AG04450 (cell line): ENCODE measurements at regions not wholly inside any gene's neighbourhood (a gene's known extent, or its start where the extent isn't known, plus 50 kb on each side); places are given as distances from the start of the nearest gene placed in this dataset.

Source experiments
- CTCF ChIA-PET: fragments of 300-600, 350-600 bp; formaldehyde crosslinking; extraction: SDS; loops from one replicate; lab custom pipeline; 2022; ENCODE audit warnings: antibody characterized with exemption, inconsistent platforms; lab: Charles Lee
- POLR2A ChIA-PET: fragments of 350-600 bp; formaldehyde crosslinking; extraction: SDS; loops from one replicate; lab custom pipeline; 2021; ENCODE audit warnings: antibody characterized with exemption, inconsistent platforms; lab: Yijun Ruan, JAX
- DNase-seq: peaks from one replicate; pipeline ENCODE4 v3.0.0-alpha.2; 2011; ENCODE audit warnings: low read depth, low spot score
- H3K27ac ChIP-seq: one replicate; pipeline ENCODE4 v1.5.1; 2012; ENCODE audit warnings: low read depth, low read length, control low read depth
- H3K27me3 ChIP-seq: one replicate; pipeline ENCODE4 v1.6.0; 2012; ENCODE audit warnings: low read length; ENCODE audit not compliant: control insufficient read depth, insufficient read depth
- H3K4me3 ChIP-seq: 2 replicates; pipeline ENCODE4 v1.5.1; 2011; ENCODE audit warnings: mild to moderate bottlenecking, low read depth, low read length, control low read depth
- H3K9me3 ChIP-seq: 2 replicates; pipeline ENCODE4 v1.5.1; 2012; ENCODE audit warnings: low read length; ENCODE audit not compliant: control insufficient read depth, insufficient read depth
- TF ChIP-seq, protein P1 (sequence below): IDR thresholded peaks from 2 replicates; pipeline ENCODE4 v1.5.1; 2011; ENCODE audit warnings: low read depth, low read length, control low read depth, inconsistent platforms

- POLR2A ChIA-PET = no interaction called here
- DNase-seq = no peak
- Histone ChIP-seq H3K27me3 (no peaks in the 10 kb centered on the region), H3K9me3 (no peaks in the 10 kb centered on the region), H3K4me3 (no peak overlapping the region), H3K27ac (no peak overlapping the region)
- CTCF ChIA-PET = no interaction called here
- TF ChIP-seq, protein P1, sequence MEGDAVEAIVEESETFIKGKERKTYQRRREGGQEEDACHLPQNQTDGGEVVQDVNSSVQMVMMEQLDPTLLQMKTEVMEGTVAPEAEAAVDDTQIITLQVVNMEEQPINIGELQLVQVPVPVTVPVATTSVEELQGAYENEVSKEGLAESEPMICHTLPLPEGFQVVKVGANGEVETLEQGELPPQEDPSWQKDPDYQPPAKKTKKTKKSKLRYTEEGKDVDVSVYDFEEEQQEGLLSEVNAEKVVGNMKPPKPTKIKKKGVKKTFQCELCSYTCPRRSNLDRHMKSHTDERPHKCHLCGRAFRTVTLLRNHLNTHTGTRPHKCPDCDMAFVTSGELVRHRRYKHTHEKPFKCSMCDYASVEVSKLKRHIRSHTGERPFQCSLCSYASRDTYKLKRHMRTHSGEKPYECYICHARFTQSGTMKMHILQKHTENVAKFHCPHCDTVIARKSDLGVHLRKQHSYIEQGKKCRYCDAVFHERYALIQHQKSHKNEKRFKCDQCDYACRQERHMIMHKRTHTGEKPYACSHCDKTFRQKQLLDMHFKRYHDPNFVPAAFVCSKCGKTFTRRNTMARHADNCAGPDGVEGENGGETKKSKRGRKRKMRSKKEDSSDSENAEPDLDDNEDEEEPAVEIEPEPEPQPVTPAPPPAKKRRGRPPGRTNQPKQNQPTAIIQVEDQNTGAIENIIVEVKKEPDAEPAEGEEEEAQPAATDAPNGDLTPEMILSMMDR = no peak
Measured at GRCh38 chr11:29485641-29486040, 531.2 kb downstream of the KCNA4 start.

DNA sequence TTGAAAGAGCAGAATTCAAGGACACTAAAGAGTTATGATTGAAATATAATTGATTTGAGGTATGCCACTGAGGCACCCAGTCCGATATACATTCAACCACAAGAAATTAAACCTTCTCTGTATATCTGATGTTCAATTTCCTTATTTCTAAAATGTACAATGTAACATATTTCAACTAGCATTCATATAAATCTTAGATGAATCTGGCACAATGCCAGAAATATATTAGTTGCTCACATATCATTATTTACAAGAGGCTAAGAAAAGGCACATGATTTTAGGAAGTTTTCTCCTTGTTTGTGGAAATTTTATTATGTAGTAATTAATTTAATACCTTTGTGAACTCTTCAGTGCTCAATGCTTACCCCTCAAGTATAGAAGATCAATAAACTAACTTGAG is 532.3 kb downstream of the KCNA4 start:
- CTCF ChIA-PET = no interaction called here
- POLR2A ChIA-PET = no interaction called here

GRCh38 chr11:29483831-29484230 is 533.0 kb downstream of the KCNA4 start:
- Histone ChIP-seq H3K27ac (no peak overlapping the region), H3K27me3 (no peaks in the 10 kb centered on the region), H3K4me3 (no peak overlapping the region), H3K9me3 (no peaks in the 10 kb centered on the region)
- POLR2A ChIA-PET = no interaction called here
- CTCF ChIA-PET = no interaction called here
- TF ChIP-seq, protein P1 = no peak
- no peak for DNase-seq

More for the DNA sequence above, 532.3 kb downstream of the KCNA4 start:
- TF ChIP-seq, protein P1 = no peak
- Histone ChIP-seq H3K4me3 (no peak overlapping the region), H3K9me3 (no peaks in the 10 kb centered on the region), H3K27me3 (no peaks in the 10 kb centered on the region), H3K27ac (no peak overlapping the region)
- no peak for DNase-seq

GRCh38 chr11:29482510-29482909 is 534.3 kb downstream of the KCNA4 start:
- TF ChIP-seq, protein P1 = no peak
- H3K4me3 ChIP-seq = no peak overlapping the region
- H3K27ac ChIP-seq = no peak overlapping the region
- H3K9me3 ChIP-seq = no peaks in the 10 kb centered on the region
- POLR2A ChIA-PET = no interaction called here
- CTCF ChIA-PET = no interaction called here
- H3K27me3 ChIP-seq = no peaks in the 10 kb centered on the region
- DNase-seq = no peak

DNA sequence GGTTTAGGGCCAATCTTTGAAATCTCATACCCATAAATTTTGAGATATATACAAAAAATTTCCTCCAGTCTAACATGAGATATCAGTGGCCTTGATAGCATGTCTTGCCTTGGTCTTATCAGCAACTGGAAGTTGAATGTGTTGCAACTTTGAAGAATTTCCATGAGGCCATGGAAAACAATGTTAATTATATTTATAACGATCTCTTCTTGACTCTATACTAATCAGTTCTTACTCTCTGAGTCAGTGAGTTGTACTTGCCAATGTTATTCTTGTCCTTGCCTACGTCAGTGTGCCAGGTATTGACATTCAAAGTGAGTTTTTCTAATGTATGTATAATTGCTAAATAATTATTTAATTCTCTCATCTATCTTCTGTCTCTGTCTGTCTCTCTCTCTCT is 535.1 kb downstream of the KCNA4 start:
- ChIA-PET CTCF (no interaction called here), POLR2A (no interaction called here)
- no peak for DNase-seq
- Histone ChIP-seq H3K27ac (no peak overlapping the region), H3K4me3 (no peak overlapping the region), H3K27me3 (no peaks in the 10 kb centered on the region), H3K9me3 (no peaks in the 10 kb centered on the region)
- TF ChIP-seq, protein P1 = no peak
